GM21619 (cell line): ENCODE measurements at regions not wholly inside any gene's neighbourhood (a gene's known extent, or its start where the extent isn't known, plus 50 kb on each side); places are given as distances from the start of the nearest gene placed in this dataset.

Source experiments
- ATAC-seq: cut with Tn5 transposase; IDR thresholded peaks from one replicate; pipeline ENCODE4 v1.9.1; 2021; ENCODE audit not compliant: unreplicated experiment

- ATAC-seq: no peak
Observed at GRCh38 chr5:159385536-159385935, 55.2 kb upstream of the IL12B start.

- ATAC-seq: no peak
Observed at GRCh38 chr5:159386028-159386711, 55.9 kb upstream of the IL12B start.

DNA sequence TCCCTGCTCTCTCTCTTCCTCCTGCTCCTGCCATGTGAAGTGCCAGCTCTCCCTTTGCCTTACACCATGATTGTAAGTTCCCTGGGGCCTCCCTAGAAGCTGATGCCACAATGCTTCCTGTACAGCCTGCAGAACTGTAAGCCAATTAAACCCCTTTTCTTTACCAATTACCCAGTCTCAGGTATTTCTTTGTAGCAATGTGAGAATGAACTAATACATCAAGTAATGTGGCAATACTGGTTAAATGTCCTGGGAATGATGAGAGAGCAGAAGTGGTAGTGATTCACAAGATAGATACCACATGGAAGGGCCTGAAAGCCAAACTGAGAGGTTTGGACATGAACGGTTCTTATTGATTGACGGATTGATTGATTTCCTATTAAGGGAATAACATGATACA, 62.6 kb upstream of the IL12B start:
- no peak for ATAC-seq

DNA sequence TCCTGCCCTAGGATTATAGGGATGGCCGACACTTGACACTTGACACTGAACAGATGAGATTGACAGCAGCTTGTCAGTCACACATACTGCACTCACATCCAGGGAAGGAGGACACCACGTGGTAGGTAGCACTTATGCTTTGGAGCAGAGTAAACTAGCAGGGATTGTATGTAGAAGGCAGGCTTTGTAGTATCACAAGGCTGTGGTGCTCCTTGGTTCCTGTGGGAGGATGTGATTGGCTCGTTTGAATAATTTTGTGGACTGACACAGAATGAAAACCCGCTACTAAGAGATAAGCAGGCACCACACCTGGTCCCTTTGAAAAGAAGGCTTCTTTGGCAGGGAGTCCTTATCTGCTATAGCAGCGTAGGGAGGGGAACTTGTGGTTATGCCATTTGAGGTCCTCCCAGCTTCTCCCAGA, 63.6 kb upstream of the IL12B start:
- ATAC-seq: no peak

GRCh38 chr5:159395202-159395601, 64.9 kb upstream of the IL12B start:
- no peak for ATAC-seq

- ATAC-seq: no peak
Observed at GRCh38 chr5:159398936-159399335, 68.6 kb upstream of the IL12B start.

DNA sequence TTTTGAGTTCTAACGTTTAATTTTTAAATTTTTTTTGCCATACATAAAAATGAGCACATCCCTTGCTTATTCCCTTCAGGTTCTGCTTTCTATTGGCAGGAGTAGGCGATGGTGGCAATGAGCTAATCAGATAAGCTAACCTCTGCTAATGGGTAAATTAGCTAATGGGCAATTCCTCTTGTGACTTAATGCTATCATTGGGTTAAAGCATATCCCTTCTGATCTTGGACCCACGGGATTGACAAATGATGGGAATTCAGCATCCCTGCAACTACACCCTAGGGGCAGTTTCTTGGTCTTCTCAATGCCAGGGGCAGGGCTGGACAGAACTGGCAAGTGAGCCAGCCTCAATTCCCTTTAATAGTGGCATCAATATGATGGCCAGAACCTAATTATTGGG, 70.2 kb upstream of the IL12B start:
- no peak for ATAC-seq

DNA sequence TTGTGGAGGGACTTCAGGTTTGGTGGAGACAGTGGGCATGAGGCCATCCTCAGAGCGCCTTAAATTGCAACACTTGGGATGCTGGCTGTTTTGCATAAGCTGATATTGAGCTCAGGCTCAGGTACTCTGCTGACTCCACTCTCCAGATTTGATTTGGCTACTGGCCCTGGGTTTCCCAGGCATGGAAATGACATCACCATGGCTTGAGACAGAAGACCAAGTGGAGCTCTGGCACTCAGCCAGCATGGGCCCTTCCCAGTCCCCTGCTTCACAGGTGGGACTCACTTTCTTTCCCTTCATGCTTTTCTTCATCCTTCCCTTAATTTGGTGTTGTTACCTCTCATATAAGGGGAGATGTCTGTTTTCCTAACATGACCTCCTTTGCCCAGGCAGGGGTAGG, 72.0 kb upstream of the IL12B start:
- ATAC-seq: no peak

GRCh38 chr5:159402856-159403255, 72.6 kb upstream of the IL12B start:
- no peak for ATAC-seq

GRCh38 chr5:159403906-159404681, 73.8 kb upstream of the IL12B start:
- no peak for ATAC-seq

GRCh38 chr5:159405611-159406031, 75.3 kb upstream of the IL12B start:
- peak; percentile 71 for ATAC-seq

DNA sequence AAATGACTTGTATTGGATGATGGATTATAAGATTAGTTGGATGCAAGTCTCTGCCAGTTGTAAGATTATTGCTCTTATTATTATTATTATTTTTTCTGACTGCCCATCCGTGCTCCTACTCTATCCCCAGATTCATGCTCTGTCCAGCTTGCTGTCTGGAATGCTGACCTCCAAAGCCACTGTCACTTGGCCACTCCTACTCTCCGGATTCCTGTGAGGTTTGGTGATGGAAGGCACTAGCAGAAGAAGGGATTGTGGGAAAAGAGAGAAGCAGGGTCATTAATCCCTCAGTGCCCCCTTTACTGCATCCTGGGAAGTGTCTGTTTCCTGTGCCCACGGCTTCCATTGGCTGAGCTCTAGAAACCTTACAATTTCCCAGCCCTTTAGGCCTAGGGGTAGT, 76.3 kb upstream of the IL12B start:
- no peak for ATAC-seq

DNA sequence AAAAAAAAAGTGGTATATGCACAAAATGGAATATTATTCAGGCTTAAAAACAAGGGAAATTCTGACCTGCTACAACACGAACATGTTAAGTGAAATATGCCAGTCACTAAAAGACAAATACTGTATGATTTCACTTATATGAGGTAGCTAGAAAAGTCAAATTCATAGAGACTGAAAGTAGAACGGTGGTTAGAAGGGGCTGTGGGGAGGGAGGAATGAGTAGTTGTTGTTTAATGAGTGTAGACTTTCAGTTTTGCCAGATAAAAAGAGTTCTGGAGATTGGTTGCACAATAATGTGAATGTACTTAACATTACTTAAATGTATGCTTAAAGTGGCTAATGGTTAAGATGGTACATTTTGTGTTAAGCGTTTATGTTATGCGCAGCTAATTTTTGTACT, 79.5 kb upstream of the IL12B start:
- ATAC-seq: peak; percentile 39

DNA sequence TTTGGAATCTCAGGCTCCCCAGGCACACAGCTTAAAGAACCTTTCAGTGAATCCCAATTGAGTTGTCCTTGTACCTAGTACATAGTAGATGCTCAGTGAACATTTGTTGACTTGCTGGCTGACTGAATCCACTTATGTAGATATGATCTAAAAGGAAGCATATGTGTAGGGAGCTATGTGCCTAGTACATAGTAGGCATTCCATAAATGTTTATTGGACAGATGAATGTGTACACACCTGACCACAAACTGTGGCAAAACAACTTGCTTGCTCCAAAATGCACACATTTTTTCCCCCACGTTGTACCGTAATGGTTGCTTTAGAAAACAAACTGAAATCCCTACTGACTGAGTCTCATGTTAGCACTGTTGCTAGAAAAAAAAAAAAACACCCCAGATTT, 80.2 kb upstream of the IL12B start:
- ATAC-seq: no peak

DNA sequence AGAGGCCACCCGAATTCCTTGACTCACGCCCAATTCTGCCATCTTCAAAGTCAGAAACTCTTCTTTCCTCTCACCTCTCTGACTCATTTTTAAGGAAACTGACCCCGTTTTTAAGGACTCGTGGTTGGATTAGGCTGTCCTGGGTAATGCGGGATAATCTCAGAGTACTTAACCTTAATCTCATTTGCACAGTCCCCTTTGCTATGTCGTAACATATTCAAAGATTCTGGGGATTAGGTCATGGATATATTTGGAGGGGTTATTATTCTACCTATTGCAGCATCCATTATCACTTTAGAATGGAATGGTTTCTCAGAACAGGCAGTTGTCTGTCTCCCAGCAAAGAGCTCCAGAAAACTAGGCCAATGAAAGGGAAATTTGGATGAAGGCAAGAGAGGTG, 80.8 kb upstream of the IL12B start:
- no peak for ATAC-seq

GRCh38 chr5:159412284-159413046, 82.2 kb upstream of the IL12B start:
- ATAC-seq: peak; percentile 61

DNA sequence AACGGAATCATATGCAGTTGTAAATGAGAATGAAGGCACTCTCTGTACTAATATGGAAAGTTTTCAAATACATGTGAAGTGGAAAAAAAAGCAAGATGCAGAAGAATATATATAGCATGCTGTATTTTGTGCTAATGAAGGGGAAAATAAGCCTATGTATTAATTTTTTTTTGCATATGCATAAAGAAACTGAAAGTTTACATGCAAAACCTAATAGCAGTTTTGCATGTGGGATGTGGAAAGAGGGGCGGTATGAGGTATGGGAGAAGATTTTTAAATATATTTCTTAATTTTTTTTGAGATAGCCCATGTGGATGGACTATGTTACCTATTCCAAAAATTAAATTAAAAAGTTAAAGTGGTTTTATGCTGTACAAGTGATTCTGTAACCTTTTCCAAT, 83.7 kb upstream of the IL12B start:
- ATAC-seq: peak; percentile 27

GRCh38 chr5:159415301-159415937, 85.1 kb upstream of the IL12B start:
- no peak for ATAC-seq

DNA sequence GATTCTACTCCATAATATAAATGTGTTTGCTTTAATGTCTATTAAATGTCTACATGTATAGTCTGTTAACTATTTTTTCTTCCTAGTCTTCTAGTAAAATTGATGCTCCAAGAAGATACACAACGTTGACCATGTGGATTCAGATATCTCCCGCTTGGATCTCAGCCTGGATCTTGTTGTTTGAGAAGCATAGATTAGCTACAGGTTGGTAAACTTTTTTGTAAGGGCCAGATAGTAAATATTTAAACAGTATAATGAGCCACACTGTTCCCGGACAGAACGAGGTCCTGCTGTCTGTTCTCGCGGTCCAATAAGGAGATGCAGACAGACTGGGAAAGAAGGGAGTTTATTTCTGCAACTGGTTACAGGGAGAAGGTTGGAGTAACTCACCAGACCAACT, 86.2 kb upstream of the IL12B start:
- ATAC-seq: no peak

DNA sequence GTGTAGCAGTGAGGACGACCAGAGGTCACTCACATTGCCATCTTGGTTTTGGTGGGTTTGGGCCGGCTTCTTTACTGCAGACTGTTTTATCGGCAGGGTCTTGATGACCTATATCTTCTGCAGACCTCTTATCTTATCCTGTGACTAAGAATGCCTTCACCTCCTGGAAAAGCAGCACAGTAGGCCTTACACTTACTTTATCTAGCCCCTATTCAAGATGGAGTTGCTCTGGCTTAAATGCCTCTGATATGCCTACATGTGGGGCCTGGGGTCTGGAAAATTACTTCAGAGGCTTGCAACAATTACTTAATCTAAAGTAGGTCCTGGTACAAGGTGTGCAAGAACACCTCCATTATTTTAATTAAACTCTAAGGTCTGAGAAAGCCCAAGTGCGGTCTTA, 86.9 kb upstream of the IL12B start:
- no peak for ATAC-seq

DNA sequence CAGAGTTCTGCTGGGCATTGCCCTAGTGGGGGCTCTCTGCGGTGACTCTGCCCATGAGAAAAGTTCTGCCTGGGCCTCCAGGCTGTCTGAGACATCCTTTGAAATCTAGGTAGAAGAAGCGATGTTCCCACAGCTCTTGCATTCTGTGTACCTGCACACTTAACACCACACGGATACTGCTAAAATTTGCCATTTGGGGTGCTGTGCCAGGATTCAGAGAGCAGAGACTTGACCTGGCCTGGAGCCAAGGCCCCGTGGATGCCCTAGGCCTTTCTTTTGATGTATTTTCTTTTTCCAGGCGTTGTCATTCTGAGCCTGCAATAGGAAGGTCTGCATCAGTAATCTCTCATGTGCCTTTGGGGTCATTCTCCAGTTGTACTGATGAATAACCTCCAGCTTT, 89.3 kb upstream of the IL12B start:
- ATAC-seq: no peak
